IPS-11a (cell line): ENCODE measurements at regions not wholly inside any gene's neighbourhood (a gene's known extent, or its start where the extent isn't known, plus 50 kb on each side); places are given as distances from the start of the nearest gene placed in this dataset.

Experiments
- H3K4me3 ChIP-seq: one replicate; pipeline ENCODE4 v1.5.1; 2013; ENCODE audit warnings: low read depth, low read length, control low read depth

GRCh38 chr10:129157185-129157584, 309.9 kb upstream of the MGMT start:
- H3K4me3 ChIP-seq: no peak overlapping the region

- H3K4me3 ChIP-seq: no peak overlapping the region
These were observed 305.9 kb upstream of the MGMT start for GRCh38 chr10:129161150-129161549.

DNA sequence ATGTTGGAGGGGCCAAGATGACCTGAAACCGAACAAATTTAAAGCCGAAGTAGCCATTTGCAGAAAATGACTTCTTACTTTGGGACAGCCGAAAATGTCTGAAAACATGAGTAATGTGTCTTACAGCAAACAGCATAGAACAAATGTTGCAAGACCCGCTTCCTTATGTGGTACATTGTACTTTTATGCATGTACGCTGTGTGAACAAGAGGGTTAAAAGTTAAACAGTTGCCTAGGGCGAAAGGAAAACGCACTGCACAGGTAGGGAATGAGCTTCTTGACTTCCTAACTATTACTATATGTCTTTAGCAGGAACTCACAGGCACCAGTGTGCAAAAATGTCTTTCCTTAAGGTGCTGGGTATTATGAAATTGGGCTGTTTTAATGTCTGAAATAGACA, 303.5 kb upstream of the MGMT start:
- H3K4me3 ChIP-seq: no peak overlapping the region

GRCh38 chr10:129165076-129165720, 301.8 kb upstream of the MGMT start:
- H3K4me3 ChIP-seq: no peak overlapping the region

DNA sequence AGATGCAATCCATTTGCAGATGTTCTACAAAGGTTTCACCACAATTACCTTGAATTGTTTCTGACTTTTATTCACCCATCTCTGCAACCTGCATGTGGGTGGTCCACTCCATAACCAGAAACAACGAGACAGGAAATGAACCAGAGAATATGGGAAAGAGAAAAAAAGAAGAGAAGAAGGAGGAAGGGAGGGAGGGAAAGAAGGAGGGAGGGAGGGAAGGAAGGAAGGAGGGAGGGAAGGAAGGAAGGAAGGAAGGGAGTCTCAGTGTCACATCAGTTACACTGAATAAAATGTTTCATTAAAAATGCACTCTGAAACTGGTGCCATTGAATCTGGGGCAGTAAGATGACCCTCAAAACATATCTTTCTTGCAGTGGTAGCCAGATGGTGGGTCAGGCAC, 301.3 kb upstream of the MGMT start:
- no peak overlapping the region for H3K4me3 ChIP-seq

- H3K4me3 ChIP-seq: no peak overlapping the region
These were observed 298.4 kb upstream of the MGMT start for GRCh38 chr10:129168660-129169059.

GRCh38 chr10:129169115-129169514, 297.9 kb upstream of the MGMT start:
- no peak overlapping the region for H3K4me3 ChIP-seq

DNA sequence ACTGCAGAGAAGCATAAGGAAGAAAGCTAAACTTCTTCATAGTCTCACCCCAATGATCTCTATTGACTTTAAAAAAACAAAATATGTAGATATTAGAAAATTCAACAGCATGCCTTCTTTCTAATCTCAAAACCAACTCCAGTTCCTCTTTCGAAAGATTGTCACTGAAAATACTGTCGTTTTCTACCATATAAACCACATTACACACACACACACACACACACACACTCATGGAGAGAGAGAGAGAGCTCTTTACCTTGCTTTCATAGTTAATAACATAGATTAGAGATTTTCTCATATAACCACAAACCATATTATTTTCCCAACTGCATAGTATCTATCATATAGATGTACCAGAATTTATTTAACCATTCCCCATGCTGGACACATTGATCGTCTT, 296.2 kb upstream of the MGMT start:
- H3K4me3 ChIP-seq: no peak overlapping the region

- no peak overlapping the region for H3K4me3 ChIP-seq
These were observed 295.2 kb upstream of the MGMT start for GRCh38 chr10:129171812-129172211.

GRCh38 chr10:129174232-129175014, 292.6 kb upstream of the MGMT start:
- H3K4me3 ChIP-seq: no peak overlapping the region

DNA sequence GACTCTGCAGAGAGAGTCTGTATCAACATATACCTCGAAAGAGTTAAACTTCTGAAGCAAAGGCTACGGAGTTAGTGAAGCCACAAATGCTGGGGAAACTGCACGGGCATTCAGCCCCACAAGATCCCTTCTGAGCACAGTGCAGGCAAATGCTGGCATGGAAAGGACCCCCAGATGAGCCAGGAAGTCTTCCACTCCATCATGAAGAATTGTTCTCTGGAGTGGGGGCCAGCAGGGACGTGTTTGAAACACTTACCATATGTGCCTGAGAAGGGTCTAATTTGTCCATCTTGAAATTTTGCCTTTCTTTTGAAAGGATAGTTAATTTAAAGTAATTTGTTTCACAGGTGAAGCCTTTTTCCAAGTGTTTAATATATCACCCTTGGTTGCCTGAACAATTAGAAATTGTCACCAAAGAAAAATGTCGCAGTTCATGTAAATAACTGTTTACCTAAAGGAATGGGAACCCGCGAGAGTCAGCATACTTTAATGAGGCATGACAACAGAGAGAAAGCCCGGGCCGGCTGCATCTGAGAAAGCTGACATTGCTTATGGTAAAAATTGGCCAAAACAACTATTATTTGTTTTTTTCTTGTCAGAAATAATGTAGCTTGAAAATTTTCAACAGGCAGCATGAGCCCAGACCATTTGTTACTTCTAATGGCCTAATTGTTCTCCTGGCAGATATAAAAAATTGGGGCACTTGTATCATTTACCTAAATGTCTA, 287.6 kb upstream of the MGMT start:
- H3K4me3 ChIP-seq: no peak overlapping the region

DNA sequence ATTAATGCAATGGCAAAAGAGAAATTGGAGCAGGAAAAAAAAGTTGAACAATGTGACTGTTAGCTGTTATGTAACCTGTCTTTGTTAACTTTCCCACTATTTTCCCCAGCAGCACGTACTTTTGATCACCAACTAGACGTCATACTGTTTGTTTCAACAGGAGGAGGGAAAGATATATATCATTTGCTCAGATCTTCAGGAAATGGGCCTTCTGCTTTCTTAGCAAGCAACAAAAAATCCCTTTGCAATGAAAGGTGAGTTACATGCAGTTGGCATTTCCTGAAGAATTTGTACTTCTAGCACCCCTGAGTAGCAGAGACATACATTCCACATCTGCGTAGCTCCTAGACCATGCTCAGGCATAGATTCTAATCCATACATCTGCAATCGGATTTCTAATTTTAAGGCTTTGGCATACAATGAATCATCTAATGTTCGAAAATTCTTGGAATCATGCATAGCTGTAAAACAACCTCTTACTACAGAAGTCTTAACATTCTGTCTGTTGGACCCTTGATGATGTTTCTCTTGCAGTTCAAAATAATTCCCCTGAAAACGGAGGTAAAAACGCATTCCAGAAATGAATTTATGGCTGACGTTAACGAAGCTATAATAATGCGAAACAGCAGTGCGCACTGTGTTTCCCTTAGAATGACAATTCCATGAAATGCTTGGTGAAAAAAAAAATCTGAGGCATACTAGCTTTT, 286.9 kb upstream of the MGMT start:
- H3K4me3 ChIP-seq: no peak overlapping the region

DNA sequence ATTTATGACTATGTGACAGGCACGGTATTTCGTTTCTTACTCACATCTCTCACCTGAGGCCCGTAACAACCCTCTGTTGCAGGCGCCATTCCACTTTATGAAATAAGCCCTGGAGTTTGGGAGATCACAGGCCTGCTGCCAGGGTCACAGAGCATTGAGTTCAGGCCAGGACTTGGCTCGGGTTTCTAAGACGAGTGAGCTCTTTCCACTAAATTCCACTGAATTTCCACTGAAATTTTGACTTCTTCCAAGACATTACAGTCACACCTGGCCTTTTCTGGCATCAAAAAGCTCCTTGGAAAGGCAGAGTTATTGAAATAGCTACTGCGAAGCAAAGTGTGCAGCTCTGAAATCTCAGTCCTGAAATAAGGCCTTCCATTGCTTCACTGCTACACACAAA, 282.8 kb upstream of the MGMT start:
- H3K4me3 ChIP-seq: no peak overlapping the region

DNA sequence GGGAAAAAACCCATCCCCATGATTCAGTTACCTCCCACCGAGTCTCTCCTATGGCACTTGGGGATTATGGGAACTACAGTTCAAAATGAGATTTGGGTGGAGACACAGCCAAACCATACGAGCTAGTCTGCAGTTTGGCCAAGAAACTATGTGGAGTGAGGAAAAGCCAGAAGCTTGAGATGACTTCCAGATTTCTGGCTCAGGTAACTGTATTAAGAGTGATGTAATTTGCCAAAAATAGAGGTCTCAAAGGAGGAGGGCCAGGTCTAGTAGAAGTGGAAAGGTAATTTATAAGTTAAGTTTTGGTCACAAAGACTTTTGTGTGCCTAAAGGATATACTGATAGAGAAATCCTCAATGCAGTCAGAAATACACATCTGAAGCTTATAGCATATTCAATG, 279.7 kb upstream of the MGMT start:
- no peak overlapping the region for H3K4me3 ChIP-seq

DNA sequence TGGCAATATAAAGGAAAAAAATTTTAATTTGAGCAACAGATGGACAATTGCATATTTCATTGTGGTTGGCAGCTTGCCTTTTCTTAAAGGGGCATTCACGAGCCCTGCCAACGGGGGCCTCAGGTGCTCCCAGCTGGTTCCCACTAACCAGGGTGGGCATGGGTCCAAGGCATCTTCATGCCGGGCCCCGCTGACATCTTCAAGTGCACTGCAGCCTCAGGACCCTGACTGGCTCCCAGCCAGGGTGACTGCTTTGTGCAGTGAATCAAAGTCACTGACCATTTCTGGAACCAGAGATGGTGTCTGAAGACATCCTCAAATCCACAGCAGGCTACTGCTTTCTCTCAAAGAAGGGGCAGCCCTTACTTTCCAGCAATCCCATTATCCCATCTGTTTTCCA, 275.2 kb upstream of the MGMT start:
- no peak overlapping the region for H3K4me3 ChIP-seq

DNA sequence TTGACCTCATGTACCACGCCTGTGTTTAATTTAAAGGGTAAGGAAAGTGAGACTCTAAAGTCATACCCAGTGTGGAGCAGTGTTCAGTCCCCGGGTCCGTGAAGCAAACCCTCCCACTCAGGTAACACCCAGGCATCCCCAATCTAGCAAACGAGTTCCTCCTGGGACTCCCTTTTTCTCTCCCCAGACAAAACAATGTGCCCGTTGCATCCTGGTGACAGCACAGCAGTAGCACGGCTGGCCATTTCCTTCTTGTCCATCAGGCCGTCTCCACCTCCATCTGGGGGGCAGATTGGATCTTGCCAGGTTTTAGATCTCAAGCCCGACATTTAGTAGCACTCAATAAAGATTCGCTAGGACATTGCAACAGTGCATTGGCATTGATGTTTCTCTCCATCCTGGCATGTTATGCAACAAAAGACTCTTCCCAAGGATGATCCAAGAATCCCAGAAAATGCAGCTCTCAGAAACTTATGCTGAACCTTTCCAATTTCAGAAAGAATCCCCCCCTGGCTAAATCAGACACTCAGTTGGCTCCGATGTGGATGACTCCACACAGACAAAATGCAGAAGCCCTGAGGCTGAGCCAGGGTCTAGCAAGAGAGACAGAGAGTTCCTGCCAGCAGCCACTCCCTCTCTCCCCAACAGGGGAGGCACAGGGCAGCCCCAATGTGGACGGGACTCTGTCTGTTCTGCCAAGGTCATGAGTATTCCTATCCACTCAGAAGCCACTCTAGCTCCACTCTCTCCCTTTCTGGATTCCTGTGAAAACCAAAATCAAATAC, 274.5 kb upstream of the MGMT start:
- H3K4me3 ChIP-seq: no peak overlapping the region

GRCh38 chr10:129193148-129193547, 273.9 kb upstream of the MGMT start:
- no peak overlapping the region for H3K4me3 ChIP-seq

GRCh38 chr10:129194181-129194870, 272.7 kb upstream of the MGMT start:
- H3K4me3 ChIP-seq: no peak overlapping the region

- H3K4me3 ChIP-seq: no peak overlapping the region
These were observed 267.2 kb upstream of the MGMT start for GRCh38 chr10:129199826-129200225.

DNA sequence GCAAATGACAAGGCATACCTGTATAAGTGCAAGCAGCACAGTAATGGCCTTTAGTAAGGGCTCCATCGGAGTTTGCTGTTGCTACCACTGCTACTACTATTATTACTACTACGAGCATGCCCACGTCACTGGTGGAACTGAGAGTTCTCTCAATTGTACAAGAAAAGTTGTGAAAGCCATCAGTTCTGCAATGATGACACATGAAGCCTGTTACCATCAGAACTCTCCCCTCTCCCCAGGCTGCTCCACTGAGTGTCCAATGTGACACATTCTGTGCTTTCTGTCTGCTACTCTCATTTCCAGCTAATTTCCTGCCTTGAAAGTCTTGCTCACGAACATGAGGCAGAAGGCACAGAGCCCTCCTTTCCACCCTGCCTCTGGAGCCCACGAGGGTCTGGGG, 263.2 kb upstream of the MGMT start:
- no peak overlapping the region for H3K4me3 ChIP-seq
